Mucosa of descending colon (tissue), 3 donors: ENCODE measurements at regions not wholly inside any gene's neighbourhood (a gene's known extent, or its start where the extent isn't known, plus 50 kb on each side); places are given as distances from the start of the nearest gene placed in this dataset.
A peak's percentile ranks its signal among the peaks of the same experiment; 100 is the strongest.

ENCODE experiments used
- ATAC-seq: fragments of 200-7000 bp; cut with Tn5 transposase; one replicate; pipeline ENCODE4 v1.9.1; 2020; ENCODE audit warnings: mild to moderate bottlenecking, moderate library complexity
- DNase-seq, 3 donors: peaks; one replicate each; pipeline ENCODE4 v3.0.0-alpha.2; 2020
- H3K36me3 ChIP-seq: fragments of 200-600 bp; one replicate; pipeline ENCODE4 v1.8.0; 2021; ENCODE audit warnings: low read depth, mild to moderate bottlenecking
- H3K4me1 ChIP-seq: fragments of 200-600 bp; one replicate; pipeline ENCODE4 v1.8.0; 2021; ENCODE audit warnings: low read depth, mild to moderate bottlenecking
- H3K4me3 ChIP-seq: fragments of 200-600 bp; one replicate; pipeline ENCODE4 v1.8.0; 2021; ENCODE audit warnings: mild to moderate bottlenecking
- H3K9me3 ChIP-seq: fragments of 200-600 bp; one replicate; pipeline ENCODE4 v1.8.0; 2021; ENCODE audit warnings: mild to moderate bottlenecking
- CTCF ChIP-seq: fragments of 200-600 bp; IDR thresholded peaks from one replicate; pipeline ENCODE4 v1.8.0; 2022; ENCODE audit warnings: antibody characterized with exemption, mild to moderate bottlenecking
- intact Hi-C, 2 donors: fragments of 100-400 bp; cut with DNase I in 1 of 2; cut with micrococcal nuclease in 1 of 2; formaldehyde crosslinking; loops; one replicate each; pipeline versions ENCODE4 v1.11.0 to v1.11.1; 2022; cut with DNase I, micrococcal nuclease
- donor health status: DM: no; HTN: no; CAD: no; lungs with moderate emphysema.
- donor health status: DM: no; HTN: no; CAD: no.
- donor health status: DM: no; HTN: yes; CAD: no.

GRCh38 chr12:19992311-19992710 is 376.0 kb upstream of the PDE3A start:
- Histone ChIP-seq H3K4me1 (peaks cover 4% of the 10 kb centered on the region), H3K4me3 (no peak overlapping the region), H3K9me3 (no peaks in the 10 kb centered on the region), H3K36me3 (no peaks in the 10 kb centered on the region)
- TF ChIP-seq CTCF = no peak
- ATAC-seq (peak; percentile 97), DNase-seq (peak in 2 of 3 donors; percentile 27 to 32)
- intact Hi-C loops = no loop called here

GRCh38 chr12:19994968-19995367 is 373.4 kb upstream of the PDE3A start:
- DNase-seq (no peak), ATAC-seq (no peak)
- intact Hi-C loops = no loop called here
- Histone ChIP-seq H3K4me3 (no peak overlapping the region), H3K36me3 (no peaks in the 10 kb centered on the region), H3K9me3 (no peaks in the 10 kb centered on the region), H3K4me1 (no peaks in the 10 kb centered on the region)
- no peak for TF ChIP-seq CTCF

- Histone ChIP-seq H3K4me3 (no peak overlapping the region), H3K4me1 (no peaks in the 10 kb centered on the region), H3K9me3 (no peaks in the 10 kb centered on the region), H3K36me3 (no peaks in the 10 kb centered on the region)
- no peak for TF ChIP-seq CTCF
- ATAC-seq (no peak), DNase-seq (no peak)
- intact Hi-C loops = no loop called here
Measured at GRCh38 chr12:19997656-19998400, 370.5 kb upstream of the PDE3A start.

- intact Hi-C loops = no loop called here
- no peaks in the 10 kb centered on the region for H3K4me1 ChIP-seq
- no peak for DNase-seq
- TF ChIP-seq CTCF = no peak
- H3K9me3 ChIP-seq = no peaks in the 10 kb centered on the region
- no peak for ATAC-seq
- H3K36me3 ChIP-seq = no peaks in the 10 kb centered on the region
- no peak overlapping the region for H3K4me3 ChIP-seq
Measured at GRCh38 chr12:19998411-19998810, 369.9 kb upstream of the PDE3A start.

GRCh38 chr12:19998961-19999804 is 369.2 kb upstream of the PDE3A start:
- no peaks in the 10 kb centered on the region for H3K36me3 ChIP-seq
- ATAC-seq (no peak), DNase-seq (no peak)

More at GRCh38 chr12:19998961-19999804, 369.2 kb upstream of the PDE3A start:
- no peak overlapping the region for H3K4me3 ChIP-seq
- intact Hi-C loops = no loop called here
- TF ChIP-seq CTCF = no peak
- no peaks in the 10 kb centered on the region for H3K9me3 ChIP-seq
- H3K4me1 ChIP-seq = no peaks in the 10 kb centered on the region
